A172 (cell line): ENCODE measurements at regions not wholly inside any gene's neighbourhood (a gene's known extent, or its start where the extent isn't known, plus 50 kb on each side); places are given as distances from the start of the nearest gene placed in this dataset.

ENCODE experiments used
- DNase-seq: peaks from one replicate; pipeline ENCODE4 v3.0.0-alpha.2; 2015; ENCODE audit warnings: low spot score

DNA sequence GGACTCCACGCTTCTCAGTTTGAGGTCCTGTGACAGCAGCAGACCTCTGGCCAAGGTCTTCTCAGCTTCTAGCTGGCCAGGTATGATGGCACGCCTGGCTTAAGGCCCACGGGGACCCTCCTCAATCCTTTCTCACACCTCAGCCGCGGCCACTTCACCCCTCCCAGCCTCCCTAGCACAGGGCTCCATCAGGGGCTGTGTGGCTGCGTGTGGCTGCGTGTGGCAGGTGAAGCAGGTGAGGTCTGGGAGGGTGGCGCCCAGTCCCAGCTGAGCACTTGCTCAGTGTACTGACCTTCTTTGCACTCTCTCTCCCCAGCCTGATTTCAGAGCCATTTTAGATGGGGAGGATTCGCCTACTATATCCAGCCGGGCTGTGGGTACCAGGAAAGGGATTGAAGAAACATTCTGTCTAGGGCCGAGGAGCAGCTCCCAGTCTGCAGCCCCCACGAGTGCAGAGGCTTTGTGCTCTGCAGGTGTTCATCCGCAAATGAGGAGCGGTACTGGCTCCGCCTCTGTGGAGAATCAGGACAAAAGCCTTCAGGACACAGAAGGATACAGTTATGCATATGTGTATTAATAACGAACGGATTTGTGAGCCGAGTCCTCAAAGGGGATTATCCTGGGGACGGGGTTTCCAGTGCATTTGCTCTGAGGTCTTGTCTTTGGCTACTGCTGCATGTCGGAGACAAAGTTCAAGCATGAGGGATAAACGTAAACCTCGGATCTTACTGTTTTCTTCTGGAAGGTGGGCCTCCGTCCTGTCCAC, 236.9 kb upstream of the RAB6C start:
- DNase-seq = no peak

DNA sequence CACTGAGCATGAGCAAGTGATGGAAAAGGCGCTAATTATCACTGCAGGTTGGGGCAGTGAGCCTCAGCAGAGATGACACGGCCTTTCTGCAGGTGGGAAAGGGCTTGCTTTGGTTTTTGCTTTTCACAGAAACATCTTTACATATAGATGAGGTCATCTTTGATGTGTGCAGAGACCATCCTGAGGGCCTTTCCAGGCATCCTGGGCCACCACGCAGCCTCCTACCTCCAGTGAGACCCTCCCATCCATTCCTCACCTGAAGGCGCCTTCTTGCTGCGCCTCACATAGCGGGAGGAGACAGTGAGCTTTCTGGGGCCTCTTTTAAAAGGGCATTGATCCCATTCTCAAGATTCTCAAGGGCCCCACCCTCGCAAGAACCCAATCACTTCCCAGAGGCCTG, 235.3 kb upstream of the RAB6C start:
- no peak for DNase-seq

DNA sequence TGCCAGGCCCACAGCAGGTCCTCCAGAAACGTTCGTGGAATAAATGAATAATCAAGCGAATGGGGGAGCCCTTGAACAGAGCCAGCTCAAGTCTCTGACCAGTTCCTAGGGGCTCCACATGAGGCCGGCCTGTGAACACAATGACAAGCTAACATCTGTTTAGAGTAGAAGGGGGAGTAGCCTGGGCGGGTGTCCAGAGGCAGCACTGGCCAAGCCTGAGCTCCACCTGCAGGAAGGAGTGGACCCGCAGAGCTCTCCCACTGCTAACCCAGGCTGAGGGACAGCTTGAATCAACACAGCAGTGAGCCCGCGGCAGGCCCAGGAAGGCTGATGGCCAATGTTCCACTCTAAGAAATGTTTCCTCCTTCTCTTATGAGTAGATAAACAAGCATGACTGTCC, 234.8 kb upstream of the RAB6C start:
- DNase-seq = no peak

DNA sequence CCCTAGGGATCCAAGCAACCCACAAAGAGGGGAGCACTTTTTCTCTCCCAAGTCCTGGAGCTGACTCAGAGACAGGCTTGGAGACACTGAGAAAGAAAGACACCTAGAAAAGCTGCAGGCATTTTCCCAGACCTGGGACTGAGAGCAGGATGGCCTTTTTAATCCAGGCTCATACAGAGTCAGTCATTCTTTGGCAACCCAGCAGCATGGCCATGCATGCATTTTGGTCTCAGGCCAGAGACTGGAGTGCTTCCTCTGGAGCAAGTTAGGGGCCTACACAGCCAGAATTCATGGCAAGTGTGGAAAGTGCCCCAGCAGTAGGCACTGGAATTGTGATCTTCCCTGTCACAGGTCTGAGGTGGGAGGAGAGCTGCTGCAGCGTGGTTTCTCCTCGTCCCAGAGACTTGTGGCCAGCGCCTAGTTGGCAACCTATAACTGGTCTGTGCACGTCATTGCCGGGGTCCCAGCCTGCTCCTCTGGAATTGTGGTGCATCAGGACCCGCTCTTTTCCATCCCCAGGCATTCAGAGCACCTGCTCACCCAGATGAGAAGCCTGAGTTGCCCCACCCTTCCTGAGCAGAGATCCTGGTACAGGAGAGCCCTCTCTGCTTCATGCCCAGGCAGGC, 231.9 kb upstream of the RAB6C start:
- no peak for DNase-seq

DNA sequence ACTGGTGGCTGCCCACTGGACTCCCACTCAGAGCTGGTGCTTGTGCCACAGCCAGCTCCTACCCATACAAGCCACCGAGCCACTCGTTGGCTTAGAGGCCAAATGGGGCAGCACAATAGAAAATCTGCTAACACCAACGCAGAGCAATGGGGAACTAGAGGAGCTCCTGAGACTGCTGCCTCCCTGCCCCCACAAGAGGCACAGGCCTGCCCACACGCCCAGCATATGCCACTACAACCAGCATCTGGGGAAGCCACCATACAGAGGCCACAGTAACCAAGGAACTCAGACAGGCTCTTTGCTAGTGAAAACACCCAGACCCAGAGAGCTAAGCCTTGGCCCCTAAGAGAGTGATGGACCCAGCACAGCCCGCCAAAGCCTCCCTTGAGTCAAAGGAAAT, 231.2 kb upstream of the RAB6C start:
- DNase-seq = no peak

DNA sequence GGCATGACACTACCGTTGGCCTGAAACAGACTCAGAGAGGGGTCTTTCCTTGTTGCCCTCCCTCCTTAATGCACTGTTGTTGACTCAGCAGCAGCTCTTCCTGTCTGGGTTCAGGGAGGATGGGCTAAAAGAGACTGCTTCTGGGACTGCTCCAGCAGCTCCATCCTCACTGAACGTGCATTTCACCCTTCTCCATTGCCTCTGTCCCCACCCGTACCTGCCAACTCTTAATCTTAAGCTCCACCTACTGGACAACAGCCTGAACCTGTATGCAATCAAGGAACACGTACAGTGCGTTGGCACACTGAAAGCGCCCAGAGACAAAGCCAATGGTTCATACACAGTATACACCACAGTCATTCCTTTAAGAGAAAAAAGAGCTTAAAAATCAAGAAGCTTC, 230.8 kb upstream of the RAB6C start:
- no peak for DNase-seq

DNA sequence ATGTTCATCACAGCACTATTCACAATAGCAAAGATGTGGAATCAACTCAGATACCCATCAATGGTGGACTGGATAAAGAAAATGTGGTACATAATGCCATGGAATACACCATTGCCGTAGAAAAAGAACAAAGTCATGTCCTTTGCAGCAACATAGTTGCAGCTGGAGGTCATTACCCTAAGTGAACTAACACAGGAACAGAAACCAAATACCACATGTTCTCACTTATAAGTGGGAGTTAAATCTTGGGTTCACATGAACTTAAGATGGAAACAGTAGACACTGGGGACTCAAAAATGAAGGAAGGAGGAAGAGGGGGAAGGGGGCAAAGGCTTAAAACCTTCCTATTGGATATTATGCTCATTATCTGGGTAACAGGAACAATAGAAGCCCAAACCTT, 228.1 kb upstream of the RAB6C start:
- no peak for DNase-seq

DNA sequence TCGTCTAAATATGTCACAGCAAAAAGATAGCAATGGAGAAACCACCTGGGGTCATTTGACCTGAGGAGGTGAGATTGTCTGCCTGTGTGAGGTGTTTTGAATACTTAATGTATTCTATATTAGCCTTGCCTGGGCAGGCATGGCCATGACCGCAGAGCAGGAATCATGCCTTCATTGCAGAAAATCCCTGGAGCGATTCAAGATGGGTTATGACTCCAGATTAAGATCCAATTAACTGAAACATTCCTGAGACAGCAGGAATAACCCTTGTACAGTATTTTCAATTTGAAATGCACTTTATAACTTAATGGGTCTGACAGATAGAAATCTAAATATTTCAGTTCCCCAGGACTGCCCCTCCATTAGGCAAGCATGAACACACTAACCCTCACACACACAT, 227.3 kb upstream of the RAB6C start:
- DNase-seq = no peak

DNA sequence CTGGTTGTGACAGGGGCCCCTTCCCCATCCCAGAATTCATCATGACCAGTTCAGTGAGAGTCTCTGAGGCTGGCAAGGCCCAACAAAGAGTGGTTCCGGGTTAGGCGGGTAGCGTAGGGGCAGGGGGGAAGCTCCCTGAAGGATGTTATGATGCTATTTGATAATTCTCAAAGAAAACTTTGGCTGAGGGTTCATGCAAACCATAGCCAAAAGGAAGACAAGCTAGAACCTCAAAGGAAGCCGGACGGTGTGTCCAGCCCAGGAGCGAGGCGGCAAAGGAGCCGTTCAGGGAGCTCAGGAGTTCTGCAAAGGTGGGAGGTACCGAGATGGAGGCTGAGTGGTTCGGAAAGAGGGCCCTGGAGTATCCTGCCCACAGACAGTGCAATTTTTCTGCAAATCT, 226.8 kb upstream of the RAB6C start:
- DNase-seq = no peak

DNA sequence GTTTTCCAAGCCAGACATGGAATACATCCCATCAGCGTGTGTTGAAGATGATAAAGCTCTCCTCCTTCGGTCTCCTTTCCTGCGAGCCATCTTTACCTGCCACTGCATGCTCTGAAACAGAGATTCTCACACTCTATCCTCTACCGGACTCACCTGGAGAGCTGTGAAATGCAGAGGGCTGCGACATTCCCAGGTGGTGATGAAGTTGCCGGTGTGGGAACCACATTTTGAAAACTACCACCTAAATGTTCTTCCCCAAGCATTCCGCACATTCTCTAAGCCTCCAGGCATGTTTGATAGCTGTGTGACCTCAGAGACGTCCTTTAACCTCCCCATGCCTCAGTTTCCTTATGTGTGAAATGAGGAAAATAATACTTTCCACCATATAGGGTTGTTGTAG, 226.2 kb upstream of the RAB6C start:
- DNase-seq = no peak

DNA sequence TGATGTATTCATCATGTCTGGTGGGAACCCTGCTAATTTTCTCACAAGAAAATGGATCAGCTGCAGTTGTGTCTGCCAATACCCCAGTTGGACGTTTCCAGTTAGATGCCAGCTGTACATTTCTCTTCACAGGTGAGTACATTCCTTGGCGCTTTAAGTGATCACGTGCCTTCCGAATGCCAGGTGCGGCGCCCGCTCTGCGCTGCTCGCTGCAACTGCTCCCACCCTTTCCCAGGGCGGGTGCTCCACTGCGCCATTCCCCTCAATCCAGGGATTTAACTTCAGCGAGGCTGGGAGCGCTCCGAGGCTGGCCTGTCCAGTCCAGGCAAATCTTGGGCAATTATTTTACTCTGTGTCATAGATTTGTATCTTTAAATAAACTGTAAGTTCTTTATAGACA, 225.0 kb upstream of the RAB6C start:
- no peak for DNase-seq

DNA sequence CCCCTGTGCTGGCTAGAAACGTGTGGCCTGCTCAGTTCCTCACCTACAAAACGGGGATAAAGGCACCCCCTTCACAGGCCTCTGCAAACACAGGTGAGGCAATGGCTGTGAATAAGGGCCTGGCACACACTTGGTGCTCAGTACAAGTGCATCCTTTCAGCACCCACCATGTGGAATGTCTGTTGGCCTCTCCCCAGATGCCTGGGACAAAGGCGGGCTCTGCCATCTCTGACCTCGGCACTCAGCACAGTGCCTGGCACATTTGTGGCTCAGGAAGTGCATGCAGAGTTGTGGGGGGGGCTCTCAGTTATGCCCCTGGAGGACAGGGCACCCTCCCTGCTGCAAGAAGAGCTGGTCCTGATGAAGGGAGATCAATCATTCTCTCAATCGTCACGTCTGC, 224.6 kb upstream of the RAB6C start:
- no peak for DNase-seq

DNA sequence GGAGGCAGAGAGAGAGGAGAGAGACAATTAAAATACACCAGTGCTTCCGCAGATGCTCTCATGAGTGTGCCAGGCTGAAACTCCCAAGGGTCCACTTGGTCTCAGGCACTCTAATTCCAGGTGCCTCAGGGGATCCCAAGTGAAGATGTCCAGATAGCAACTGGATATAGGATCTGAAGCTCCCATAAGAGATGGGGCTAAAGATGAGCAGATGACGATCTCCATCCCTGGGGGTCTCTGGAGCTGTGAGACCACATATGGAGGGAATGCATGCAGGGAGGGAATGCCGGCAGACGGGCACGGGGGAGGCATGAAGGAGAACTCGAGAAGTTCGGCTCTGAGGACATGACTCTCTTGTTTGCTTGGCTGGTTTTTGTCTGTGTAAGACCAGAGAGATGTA, 223.7 kb upstream of the RAB6C start:
- no peak for DNase-seq

DNA sequence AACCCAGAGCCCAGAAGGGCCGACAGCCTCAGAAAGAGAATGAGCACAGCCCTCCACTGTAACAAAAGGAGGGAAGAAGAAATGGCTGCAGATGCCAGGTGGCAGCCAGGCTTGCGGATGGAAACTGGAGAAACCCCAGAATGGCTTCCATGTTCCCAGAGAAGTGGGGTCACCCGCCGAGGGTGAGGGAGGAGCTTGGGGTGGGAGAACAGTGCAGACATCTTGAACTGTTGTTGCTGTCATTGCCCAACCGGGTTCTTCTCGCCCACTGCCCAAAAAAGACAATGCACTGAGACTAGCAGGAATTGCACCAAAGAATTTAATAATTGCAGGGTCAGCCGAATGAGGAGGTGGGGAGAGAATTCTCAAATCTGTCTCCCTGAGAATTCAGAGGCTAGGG, 223.2 kb upstream of the RAB6C start:
- DNase-seq = no peak

DNA sequence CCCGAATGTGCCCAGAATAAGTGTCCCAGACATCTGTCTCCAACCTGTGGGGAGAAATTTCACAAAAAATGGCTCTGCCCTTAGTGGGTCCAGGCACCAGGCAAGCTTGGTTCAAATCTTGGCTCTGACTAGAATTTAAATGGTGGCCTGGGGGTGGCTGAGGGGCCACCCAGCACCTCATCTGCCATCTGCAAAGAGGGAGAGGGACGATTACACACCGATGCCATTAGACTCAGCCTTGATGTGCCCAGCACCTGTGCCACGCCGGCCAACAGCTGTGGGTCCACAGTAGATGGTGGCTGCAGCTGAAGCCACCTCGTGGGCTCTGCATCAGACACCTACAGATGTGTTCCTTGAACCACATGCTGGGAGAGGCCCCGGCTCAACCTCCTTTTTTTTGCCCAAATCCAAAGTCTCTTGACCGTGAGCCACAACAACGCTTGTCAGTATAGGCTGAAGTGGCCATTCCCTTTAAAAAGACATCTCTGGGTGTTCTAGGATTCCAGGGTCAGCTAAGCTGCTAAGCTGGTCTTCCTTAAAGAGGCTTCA, 222.0 kb upstream of the RAB6C start:
- no peak for DNase-seq

DNA sequence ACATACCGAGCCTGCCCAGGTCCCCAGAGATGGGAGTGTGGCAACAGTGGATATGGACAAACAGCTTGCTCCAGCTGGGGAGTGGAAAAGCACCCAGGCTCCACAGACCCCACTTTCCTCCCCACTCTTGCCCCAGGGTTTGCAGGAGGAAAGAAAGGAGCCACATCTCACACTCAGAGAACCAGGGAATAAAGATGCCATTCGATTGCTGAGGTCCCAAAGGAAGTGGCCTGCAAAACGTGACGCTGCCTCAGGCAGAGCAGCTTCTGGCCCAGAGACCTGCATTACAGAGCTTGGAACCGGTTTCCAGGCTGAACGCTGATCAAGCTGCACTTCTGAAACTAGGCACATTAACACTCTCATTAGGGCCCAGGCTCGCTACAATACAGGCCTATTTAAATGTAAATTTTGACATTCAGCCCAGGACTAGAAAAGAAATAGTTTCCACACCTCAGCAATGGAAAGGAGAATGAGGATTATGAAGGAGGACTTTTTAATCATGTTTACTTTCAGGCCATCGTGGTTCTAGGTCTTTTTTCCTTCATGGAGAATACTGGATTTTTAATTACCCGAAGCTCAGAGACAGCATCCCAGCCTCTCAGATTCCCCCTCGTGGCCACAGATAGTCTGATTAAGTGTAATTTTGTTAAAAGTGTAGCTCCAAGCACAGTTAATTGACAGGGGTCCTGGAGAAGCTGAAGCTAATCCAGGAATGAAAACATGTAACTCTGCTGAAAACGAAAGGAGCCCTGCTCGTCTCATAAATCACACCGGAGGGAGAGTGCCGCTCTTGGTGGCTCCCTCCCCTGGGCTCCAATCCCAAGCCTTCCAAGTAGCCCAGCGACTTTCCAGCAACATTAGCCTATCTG, 221.3 kb upstream of the RAB6C start:
- DNase-seq = no peak

DNA sequence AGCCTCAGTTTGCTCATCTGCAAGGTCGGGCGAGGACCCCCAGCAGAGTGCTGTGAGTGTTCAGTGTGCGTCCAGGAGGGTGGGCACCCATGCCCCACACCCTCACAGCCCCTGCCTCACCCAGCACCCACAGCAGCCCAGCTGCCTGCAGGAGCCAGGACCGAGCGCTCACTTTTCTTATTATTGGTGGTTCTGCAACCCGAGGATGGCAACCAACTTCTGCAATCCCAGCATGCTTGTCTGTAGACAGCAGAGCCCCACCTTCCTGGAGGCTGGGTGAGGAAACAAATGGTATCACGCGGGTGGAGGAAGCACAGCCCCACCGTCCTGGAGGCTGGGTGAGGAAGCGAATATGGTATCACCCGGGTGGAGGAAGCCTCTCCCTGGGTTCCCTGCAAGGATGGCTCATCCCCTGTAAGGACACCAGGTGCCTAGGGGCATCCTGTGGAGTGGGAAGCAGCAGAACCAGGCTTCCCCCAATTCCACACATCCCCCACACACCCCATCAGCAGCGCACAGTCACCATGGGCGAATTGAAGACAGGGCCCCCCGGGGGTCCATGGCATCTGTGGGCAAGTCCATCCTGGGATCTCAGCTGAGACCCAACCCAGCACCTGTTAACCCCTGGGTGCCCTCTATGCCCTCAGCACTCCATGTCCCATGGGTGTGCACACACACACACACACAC, 220.5 kb upstream of the RAB6C start:
- no peak for DNase-seq

DNA sequence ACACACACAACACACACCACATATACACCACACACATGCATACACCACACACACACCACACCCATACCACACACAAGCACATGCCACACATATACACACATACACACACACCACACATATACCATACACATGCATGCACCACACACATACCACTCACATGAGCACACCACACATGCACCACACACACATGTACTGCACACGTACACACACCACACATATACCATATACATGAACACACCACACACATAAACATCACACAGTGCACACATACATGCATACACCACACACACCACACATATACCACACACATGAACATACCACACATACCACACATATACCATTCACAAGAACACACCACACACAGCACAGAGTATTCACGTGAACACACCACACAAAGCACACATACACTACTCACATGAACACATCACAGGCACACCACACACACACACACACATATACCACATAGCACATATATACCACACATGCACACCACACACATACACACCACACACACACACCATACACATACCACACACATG, 219.9 kb upstream of the RAB6C start:
- no peak for DNase-seq

DNA sequence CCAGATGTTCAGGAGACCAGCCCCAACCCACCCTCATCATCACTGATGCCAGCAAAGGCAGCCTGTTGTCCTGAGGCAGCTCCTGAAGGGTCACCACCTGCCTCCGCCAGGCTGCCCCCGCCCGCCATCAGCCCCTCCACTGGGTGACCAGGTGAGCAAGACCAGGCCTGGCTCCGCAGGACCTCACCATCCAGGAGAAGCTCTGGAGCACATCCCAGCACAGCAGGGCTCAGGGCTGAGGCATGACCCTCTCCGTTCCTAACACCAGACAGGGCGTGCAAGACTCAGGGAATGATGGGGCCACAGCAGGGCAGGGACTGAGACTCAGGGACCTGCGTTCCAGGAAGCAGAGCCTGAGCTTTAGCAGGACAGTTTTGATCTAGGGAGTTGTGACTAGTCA, 218.8 kb upstream of the RAB6C start:
- DNase-seq = no peak

DNA sequence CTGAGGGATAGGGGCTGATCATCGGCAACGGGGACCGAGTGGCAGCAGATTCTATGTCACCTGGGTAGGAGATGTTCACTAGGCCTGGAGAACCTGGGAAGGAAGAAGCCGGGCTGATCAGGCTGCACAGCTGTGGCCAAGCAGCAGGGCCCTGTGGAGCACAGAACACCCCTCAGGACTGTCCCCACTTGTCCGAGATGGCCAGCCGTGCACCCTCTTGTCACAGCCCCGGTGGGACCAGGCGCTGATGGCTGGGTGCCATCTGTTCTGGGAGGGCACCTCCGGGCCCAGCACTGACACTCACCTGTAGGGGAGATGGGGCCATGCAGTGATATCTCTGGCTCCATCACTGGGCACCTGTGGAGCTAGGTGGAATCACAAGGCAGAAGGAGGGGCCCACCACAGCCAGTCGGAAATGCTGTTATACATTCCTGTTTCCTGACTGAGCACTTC, 217.9 kb upstream of the RAB6C start:
- no peak for DNase-seq

DNA sequence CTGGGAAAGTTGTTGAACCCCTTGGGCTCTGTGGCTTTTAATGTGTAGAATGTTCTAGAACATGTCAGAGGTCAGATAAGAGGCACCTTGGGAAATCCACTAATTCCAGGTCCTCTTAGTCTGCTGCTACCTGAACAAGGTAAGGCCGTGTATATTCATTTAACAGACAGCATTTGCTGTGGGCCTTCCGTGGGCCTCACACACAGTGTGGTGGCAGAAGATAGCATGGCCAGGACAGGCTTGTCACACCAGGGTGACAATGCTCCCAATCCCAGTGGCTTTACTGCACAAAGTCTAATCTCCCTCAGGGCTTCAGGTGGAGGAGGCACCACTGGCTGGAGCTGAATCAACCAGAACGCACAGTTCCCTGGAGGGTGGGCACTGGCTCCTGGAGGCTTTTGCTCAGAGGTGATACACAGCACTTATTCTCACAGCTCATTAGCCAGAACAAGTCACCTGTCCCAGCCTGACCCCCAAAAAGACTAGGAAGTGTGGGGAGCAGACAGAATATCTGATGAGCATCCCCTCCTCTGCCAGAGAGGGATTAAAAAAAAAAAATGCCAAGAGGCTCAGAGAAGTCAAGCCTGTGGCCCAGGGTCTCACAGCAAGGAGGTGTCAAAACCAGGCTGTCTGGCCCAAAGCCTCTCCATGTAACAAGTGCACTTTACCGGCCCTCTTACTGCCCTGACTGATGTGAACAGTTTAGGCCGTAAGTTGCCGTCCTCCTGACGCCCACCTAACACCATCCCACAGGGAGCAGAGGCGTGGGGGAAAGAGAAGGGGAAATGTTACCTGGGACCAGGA, 216.9 kb upstream of the RAB6C start:
- no peak for DNase-seq
